ENCODE measurements at regions not wholly inside any gene's neighbourhood (a gene's known extent, or its start where the extent isn't known, plus 50 kb on each side); places are given as distances from the start of the nearest gene placed in this dataset.
"Not testable (repeated sequence)": the region's sequence is repeated elsewhere in the genome, so short reads cannot be mapped to it uniquely, and the experiment has no call there.

- no peak for DNase-seq
These were observed 284.6 kb downstream of the BCAT1 start for GRCh38 chr12:24664161-24664880.

DNA sequence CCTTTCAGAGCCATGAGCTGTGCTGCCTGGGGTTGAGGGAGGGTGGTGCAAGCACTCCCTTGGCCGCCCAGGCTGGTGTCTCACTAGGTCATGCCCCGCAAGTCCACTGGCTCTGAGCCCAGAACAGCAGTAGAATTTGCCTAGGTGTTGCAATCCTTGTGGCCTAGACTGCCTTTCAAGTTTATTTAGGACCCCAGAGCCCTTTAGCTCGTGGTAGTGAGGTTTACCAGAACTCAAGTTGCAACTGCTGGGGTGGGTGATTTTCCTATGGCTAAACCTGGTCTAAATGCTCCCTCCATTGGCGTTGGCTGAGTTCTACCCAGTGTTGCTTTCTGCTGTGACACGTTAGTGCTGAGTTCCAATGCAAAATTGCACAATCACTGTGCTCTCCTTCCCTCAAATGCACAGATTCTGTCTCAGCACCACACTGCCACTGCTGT is 287.2 kb downstream of the BCAT1 start:
- DNase-seq: peak; percentile 36

DNA sequence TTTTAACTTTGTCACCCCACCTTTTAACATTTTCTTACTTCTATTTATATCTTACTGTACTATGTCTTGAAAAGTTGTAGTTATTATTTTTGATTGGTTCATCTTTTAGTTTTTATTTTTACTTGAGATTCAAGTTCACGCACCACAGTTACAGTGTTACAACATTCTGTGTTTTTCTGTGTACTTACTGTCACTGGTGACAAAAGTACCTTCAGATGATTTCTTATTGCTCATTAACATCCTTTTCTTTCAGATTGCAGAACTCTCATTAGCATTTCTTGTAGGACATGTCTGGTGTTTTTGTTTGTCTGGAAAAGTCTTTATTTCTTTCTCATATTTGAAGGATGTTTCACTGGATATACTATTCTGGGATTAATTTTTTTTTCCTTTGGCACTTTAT is 289.9 kb downstream of the BCAT1 start:
- DNase-seq: no peak

DNA sequence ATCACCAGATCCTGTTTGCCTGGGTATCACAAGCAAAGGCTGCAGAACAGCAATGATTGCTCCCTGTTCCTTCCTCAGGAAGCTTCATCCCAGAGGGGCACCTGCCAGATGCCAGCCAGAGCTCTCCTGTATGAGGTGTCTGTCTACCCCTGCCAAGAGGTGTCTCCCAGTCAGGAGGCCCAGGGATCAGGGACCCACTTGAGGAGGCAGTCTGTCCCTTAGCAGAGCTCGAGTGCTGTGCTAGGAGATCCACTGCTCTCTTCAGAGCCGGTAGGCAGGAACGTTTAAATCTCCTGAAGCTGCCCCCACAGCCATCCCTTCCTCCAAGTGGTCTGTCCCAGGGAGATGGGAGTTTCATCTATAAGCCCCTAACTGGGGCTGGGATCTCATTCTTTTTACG is 294.6 kb downstream of the BCAT1 start:
- not testable (repeated sequence) for DNase-seq

- DNase-seq: no peak
These were observed 299.3 kb downstream of the BCAT1 start for GRCh38 chr12:24649634-24650033.

DNA sequence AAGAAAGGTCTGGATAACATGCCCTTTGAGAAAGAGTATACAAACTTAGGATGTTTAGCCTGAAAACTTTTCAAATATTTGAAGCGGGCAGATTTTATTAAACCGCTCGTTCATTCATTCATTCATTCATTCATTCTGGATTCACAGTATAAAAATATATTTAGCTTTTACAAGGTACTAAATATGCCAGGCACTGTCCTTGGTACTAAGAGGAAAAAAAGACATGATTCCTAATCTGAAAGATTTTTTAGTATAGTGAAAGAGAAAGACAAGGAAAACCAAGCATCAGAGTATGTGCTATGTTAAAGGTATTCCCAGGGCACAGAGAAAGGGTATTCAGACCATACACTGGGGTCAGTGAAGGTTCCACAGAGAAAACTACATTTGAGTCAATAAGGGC is 299.7 kb downstream of the BCAT1 start:
- DNase-seq: no peak

GRCh38 chr12:24645254-24645653 is 303.6 kb downstream of the BCAT1 start:
- DNase-seq: no peak

DNA sequence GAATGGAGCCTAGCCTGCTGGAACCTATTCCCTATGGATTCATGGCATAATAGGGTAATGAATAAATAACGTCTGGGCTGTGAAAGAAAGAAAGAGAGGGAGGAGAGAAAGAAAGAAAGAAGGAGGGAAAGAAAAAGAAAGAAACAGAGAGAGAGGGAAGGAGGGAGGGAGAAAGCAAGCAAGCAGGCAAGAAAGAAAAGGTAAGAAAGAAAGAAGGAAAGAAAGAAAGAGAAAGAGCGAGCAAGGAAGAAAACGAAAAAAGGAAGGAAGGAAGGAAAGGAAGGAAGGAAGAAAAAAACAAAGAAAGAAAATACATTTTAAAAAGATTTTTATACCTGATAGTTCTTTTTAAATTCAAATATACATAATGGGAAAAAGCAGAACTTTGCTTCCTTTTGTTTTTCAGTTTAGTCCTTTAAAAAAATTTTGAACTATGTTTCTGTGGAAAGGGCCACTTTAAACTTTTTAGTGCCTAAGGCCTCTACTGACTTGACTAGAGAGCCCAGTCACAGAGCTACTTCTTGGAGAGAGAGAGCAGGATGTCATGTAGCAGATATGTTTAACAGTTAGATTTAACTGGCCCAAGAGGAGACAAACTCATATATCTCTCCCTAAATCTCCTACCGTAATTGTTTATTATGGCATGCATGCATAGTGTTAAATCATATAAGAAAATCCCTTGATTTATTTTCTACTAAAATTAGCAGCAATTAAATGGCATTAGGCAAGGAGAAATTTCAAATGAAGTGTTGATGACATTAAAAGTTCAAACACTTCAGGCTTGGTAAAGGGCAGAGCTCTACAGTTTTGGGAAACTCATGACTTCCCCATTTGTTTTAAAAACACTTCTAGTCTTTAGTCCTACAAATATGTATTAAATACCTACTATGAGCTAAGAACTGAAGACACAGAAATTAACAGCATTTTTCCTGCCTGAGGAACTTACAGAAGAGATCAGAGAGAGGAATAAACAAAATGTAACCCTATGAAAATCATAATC is 305.5 kb downstream of the BCAT1 start:
- DNase-seq: no peak

- no peak for DNase-seq
These were observed 309.3 kb downstream of the BCAT1 start for GRCh38 chr12:24639641-24640040.

- DNase-seq: no peak
These were observed 316.4 kb downstream of the BCAT1 start for GRCh38 chr12:24632466-24632865.

- DNase-seq: no peak
These were observed 317.1 kb downstream of the BCAT1 start for GRCh38 chr12:24631676-24632426.

- DNase-seq: no peak
These were observed 318.0 kb downstream of the BCAT1 start for GRCh38 chr12:24630856-24631255.

GRCh38 chr12:24630446-24630845 is 318.5 kb downstream of the BCAT1 start:
- no peak for DNase-seq

GRCh38 chr12:24625103-24625502 is 323.8 kb downstream of the BCAT1 start:
- DNase-seq: no peak

- not testable (repeated sequence) for DNase-seq
These were observed 328.9 kb downstream of the BCAT1 start for GRCh38 chr12:24619954-24620353.

DNA sequence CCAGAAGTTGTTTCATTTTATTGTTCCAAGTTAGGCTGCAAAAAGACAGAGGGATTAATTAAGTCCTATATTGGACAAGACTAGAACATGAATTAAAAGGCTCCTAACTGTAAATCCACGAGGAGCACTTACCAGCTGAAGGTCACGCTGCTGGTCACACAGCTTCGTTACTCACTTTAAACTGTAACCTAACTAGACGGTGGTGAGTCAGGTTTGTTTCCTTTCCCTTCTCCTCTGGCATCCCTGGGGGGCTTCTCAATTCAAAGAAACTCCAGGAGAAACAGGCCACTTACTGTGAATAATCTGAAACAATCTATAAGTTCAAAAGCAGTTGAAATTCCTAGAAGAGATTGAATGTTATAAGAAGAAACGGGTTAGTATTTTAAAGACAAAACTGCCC is 331.4 kb downstream of the BCAT1 start:
- DNase-seq: no peak

- DNase-seq: no peak
These were observed 332.9 kb downstream of the BCAT1 start for GRCh38 chr12:24615967-24616411.

- DNase-seq: no peak
These were observed 340.1 kb downstream of the BCAT1 start for GRCh38 chr12:24608637-24609285.

- no peak for DNase-seq
These were observed 340.8 kb downstream of the BCAT1 start for GRCh38 chr12:24608108-24608507.

DNA sequence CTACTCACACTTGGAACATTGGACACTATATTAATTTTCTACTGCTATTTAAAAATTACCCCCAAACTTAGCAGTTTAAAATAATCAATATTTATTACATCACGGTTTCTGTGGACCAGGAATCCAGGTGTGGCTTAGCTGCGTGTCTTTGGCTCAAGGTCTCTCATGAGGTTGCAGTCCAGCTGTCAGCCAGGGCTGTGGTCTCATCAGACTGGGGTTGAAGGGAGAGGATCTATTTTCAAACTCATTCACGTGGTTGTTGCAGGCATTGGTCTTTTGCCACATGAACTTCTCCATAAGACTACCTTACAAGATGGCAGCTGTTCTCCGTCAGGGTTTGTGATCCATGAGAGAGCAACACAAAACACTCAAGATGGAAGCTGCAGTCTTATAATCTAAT is 343.0 kb downstream of the BCAT1 start:
- DNase-seq: no peak

DNA sequence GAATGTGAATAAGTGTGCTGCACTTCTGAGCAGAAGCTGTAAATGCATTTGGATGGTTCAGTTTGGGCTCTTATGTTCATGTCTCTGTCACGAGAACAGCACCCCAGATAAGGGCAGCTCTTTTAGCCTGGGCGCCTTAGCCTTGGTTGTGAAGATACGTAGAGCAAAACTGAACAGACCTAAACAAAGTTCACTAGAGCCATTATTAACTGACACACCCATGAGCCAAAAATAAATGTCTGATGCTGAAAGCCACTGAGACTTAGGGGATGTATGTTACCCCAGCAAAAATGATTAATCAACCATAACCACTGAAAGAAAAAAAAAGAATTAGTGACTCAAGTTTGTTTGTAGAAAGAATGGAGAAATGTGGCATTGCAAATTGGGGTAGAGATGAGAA is 343.4 kb downstream of the BCAT1 start:
- DNase-seq: no peak

GRCh38 chr12:24603371-24603770 is 345.5 kb downstream of the BCAT1 start:
- DNase-seq: no peak

DNA sequence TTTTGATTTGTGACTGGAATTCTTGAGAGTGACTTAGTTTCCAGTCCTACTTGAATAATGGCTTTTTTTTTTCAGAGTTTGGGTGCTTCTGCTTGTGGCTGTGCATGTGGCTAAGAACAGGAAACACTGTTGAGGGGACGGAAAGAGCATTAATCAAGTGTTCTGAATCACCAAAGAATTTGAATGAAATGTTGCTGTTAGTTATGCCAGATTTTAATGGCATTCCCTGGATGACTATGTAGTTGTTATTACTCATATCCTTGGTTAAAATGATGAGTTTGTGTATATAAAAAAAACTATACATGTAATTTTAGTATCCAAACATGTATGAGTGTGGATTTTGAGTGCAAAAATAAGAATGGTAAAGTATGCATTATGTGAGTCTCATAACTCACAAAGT is 347.9 kb downstream of the BCAT1 start:
- DNase-seq: no peak
